OCI-M1 (cell line): ENCODE measurements at regions not wholly inside any gene's neighbourhood (a gene's known extent, or its start where the extent isn't known, plus 50 kb on each side); places are given as distances from the start of the nearest gene placed in this dataset.
A peak's percentile ranks its signal among the peaks of the same experiment; 100 is the strongest.

ENCODE experiments used
- DNase-seq: peaks from one replicate; lab custom pipeline; 2025; lab: John Stamatoyannopoulos, UW

DNA sequence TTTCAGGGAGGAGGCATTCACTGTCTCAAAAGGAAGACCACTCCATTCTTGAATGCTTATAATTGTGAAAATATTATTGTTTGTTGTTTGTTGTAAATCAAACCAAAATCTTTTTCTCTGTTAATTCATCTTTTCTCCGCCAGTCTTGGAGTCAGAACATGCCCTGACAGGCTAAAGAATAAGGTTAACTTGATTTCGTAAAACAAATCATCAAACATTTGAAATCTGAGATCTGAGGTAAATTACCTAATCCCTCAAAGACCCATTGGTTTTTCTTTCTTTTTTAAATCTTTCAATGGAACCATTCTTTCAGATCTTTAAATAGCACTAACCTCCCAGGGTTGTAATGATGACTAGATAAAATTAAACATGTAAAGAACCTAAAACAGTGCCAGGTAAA lies 430.1 kb upstream of the PTBP2 start:
- DNase-seq: no peak

DNA sequence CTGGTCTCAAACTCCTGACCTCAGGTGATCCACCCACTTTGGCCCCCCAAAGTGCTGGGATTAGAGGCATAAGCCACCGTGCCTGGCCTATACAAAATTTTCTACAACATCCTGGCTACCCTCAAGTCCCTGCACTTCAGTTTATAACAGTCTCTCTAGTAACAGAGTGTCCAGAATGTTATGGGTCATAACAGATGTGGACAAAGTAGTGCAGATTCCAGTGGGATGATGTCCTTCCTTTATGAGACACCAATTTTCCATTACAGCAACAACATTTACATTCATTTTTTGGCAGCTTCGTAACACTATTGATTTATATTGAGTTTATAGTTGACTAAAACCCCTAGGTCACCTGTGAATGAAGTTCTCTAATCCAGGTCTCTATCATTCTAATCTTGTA lies 429.4 kb upstream of the PTBP2 start:
- DNase-seq: no peak

- DNase-seq: no peak
Observed at GRCh38 chr1:96296991-96297390, 424.6 kb upstream of the PTBP2 start.

DNA sequence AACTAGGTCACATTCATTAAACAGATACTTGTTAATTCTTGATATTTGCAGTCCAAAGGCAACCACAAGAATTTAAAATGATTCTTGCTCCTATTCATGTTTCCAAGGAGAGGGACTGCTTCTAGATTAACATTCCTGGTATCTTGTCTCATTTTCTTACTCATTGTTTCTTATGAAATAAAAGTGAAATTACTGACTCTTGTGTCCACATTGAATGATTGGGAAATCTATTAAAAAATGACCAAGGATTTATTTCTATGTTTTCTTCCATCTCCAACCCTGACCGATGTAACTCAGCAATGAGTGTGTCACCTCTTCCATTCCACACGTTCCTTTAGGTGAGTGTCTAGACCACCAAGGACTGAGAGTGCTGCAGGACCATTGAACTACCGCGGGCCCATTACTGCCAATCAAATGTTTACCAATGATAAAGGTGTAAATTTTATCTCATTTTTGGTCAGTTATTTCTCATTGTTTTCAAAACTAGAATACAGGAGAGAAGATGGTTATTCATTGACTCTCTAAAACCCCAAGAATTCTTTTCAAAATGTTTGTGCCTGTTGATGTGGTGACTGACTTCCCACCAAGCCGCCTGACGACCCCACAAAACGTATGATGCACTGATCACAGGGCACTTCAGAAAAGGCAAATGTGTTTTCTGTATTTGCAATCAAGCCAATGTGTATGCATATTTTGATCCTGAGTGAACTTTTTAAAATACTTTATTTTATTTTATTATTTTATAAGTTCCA lies 414.6 kb upstream of the PTBP2 start:
- DNase-seq: no peak

DNA sequence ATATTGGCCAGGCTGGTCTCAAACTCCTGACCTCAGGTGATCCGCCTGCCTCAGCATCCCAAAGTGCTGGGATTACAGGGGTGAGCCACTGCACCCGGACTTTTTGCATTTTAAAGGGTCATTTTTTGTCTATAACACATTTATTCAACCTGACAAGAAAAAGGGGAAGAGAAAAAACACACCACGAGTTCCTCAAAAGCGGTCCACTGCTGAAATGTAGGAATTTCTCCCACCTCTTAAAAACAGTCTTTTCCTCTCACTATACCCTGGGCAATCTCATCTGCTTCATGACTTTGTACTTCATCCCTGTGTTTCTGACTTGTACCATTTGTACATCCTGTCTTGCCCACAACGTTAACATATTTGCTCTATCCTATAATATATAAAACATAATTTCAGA lies 413.3 kb upstream of the PTBP2 start:
- DNase-seq: peak; percentile 60

- DNase-seq: peak; percentile 93
Observed at GRCh38 chr1:96309783-96310182, 411.8 kb upstream of the PTBP2 start.

DNA sequence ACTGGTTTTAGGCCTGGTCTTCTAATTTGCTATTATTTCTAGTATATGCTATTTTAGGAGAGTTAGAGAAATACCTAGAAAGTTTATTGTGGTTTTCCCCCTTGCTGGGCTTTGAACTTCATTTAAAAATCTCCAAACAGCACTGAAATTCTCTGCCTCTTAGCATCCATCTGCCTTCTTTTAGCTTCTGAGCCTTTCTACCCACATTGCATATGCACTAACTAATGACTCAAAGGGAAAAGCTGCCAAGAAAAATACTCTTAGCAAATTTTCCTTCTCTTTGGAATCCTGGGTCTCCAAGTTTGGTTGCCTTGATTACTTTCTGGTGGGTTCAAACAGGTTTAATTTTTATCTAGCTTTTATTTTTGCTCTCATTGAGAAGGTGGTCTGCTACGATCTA lies 408.4 kb upstream of the PTBP2 start:
- no peak for DNase-seq

- DNase-seq: peak; percentile 43
Observed at GRCh38 chr1:96329121-96329520, 392.5 kb upstream of the PTBP2 start.

DNA sequence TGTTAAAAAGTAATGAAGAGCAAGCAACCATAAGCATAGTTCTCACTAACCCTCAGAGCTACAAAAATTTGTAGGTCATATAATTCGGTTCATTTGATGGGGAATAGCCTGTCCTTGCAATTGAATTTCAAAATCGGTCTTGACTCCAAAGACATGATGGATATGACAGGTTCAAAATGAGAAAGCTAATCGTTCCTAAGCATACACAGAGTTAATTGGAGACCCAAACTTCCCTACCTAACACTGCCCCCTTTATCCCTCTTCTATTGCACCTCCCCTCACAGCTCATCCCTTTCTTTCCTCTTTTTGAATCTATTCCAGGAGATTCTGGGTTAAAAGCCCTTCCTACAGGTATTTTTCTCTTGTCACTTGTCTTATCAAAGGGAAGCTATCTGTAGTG lies 390.0 kb upstream of the PTBP2 start:
- no peak for DNase-seq

DNA sequence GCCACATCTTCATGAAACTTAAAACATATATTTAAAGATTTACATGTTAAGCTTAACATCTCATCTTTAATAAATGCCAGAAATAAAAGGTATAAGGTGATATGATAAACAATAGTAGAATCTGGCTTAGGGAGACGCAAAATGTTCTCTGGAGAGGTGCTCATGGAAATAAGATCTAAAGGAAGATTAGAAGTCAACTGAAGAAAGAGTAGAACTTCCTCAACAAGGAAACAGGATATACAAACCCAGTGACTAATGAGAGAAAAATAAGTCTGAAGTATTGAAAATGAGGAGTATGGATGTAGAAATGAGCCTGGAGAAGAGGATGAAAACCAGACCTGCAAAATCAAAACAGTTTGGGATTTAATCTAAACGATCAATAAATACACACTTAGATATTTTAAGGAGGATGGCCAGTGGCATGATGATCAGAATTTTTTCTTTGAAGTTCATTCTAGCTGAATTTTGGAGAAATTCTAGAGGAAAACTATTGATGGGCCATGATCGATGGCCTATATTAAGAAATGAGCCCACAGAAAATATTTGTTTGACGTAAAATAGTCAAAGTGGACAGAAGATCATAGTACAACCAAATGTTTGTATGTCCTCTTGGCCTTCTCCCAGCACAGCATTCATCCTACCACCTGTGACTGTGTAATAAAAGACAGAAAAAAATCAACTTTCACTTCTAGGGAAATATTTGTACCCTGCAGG lies 387.9 kb upstream of the PTBP2 start:
- no peak for DNase-seq

- DNase-seq: no peak
Observed at GRCh38 chr1:96334236-96334557, 387.4 kb upstream of the PTBP2 start.

GRCh38 chr1:96338622-96339021 lies 383.0 kb upstream of the PTBP2 start:
- peak; percentile 27 for DNase-seq

- no peak for DNase-seq
Observed at GRCh38 chr1:96340686-96341085, 380.9 kb upstream of the PTBP2 start.

DNA sequence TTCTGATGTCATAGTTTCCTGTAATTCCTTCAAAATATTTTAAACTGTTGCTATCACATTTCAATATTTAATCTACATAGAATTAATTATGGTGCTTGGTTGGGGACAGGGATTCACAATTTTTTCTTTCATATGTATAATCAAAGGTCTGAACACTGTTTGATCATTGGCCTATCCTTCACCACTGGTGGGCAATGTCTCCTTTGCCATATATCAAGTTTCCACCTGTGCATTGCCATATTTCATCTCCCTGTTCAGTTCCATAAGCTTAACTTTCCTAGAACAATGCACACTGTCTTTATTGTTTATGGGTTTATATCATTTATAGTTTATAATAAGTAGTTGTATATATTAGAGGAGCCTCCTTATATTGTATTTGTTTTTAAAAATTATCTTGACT lies 374.9 kb upstream of the PTBP2 start:
- peak; percentile 6 for DNase-seq

DNA sequence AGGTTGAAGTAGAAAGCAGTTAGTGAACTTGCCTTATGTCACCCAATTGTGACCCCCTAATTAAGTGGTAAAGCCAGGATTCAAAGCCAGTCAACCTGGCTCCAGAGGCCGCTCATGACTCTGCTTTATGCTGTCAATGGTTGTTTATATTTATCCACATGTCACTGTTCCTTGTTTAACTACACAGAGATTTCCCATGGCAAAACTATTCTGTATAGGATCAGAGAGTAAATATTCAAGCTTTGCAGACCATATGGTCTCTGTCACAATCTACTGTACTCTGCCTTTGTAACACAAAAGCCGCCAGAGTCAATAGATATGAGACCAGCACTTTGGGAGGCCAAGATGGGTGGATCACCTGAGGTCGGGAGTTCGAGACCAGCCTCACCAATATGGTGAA lies 371.7 kb upstream of the PTBP2 start:
- DNase-seq: no peak

- DNase-seq: no peak
Observed at GRCh38 chr1:96352733-96353132, 368.9 kb upstream of the PTBP2 start.

DNA sequence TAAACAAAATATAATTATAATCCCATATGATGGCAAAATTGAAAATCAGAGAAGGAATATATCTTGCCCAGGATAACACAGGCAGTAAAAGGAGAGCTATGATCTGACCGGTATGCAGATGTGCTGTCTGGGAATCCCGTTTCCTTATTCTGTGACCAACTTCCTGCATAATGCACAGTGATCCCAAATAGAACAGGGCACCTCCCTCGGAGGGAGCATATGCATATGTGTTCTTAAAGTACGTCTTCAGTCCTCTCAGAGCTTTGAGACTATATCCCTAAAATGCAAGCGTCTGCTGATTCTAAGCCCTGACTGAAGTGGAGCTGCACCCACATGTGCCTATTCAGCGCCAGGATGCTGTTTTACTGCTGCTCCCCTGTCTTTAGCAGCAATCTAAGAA lies 366.1 kb upstream of the PTBP2 start:
- no peak for DNase-seq

- DNase-seq: no peak
Observed at GRCh38 chr1:96355961-96356360, 365.6 kb upstream of the PTBP2 start.

DNA sequence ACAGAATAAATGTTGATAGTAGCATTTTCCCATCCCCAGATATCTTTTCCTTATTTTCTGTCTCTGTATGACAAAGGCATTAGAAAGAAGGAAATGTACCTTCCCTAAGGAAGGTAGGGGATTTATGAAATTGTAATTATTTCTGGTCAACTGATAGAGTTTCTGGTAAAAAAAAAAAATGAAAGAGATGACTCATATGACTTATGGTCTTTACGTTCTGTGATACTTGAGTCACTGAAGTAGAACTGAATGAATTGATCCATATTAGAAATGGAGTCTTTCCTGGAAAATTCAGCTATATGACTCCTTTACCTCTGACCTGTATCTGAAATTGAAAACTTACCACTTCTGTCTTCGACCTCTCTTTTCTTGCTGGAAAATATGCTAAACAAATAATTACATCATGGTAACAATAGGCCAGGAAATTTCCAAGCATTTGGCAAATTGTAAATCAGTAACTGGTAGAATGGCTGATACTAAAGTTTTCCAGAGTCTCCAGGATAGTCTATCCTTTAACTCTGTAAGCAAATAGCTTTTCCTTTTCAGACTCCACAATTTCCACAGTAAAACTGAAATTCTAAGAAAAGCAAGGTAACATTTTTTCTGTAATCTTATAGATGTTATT lies 364.3 kb upstream of the PTBP2 start:
- no peak for DNase-seq

DNA sequence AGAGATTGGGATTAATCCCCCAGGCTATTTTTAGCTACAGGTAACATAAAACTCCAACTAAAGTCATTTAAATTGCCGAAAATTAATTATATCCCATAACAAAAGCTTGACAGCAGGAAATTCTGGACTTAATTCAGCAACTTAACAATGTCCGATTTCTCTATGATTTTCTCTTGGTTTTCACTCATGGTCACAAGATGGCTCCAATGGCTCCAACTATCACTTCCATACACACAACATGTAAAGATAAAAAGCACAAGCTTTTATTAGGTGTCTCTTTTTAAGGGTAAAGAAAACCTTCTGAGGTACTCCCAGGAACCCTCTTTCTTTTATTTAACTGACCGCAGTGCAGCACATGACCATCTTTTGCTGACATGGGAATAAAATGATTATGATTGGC lies 363.5 kb upstream of the PTBP2 start:
- DNase-seq: no peak

GRCh38 chr1:96360036-96360795 lies 361.4 kb upstream of the PTBP2 start:
- no peak for DNase-seq

DNA sequence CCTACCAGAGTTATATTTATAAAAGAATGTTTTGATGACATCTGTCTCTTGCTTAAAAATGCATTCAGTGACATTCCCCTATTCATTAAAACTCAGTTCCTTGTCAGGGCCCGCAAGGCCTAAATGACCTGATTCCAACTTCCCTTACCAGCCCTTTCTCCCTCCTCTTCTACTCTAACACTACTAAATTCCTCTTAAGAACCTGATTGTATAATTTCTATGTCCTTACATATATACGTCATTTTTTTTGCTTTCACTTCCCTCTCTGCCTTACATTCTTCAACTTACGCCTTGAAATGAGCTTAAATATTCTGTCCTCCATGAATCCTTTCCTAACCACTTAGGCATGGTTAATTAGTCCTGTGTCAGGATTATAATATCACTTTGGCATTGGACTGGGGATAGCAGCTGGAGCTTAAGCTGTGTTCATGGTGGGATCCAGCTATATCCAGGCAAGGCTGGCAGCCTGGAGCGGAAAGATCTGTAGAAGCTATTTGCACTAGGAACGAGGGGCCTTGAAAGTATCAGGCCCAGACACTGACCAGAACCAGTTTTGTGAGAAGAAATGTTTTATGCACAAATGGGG lies 360.2 kb upstream of the PTBP2 start:
- no peak for DNase-seq
